GM21367 (cell line): ENCODE measurements at regions not wholly inside any gene's neighbourhood (a gene's known extent, or its start where the extent isn't known, plus 50 kb on each side); places are given as distances from the start of the nearest gene placed in this dataset.
"Not testable (repeated sequence)": the region's sequence is repeated elsewhere in the genome, so short reads cannot be mapped to it uniquely, and the experiment has no call there.

Experiments
- ATAC-seq: cut with Tn5 transposase; IDR thresholded peaks from one replicate; pipeline ENCODE4 v1.9.1; 2021; ENCODE audit not compliant: unreplicated experiment

- no peak for ATAC-seq
These were observed 216.2 kb upstream of the ST6GAL2 start for GRCh38 chr2:107102176-107102575.

GRCh38 chr2:107107351-107107750 is 221.4 kb upstream of the ST6GAL2 start:
- no peak for ATAC-seq

GRCh38 chr2:107108556-107108955 is 222.6 kb upstream of the ST6GAL2 start:
- no peak for ATAC-seq

GRCh38 chr2:107111623-107112022 is 225.7 kb upstream of the ST6GAL2 start:
- no peak for ATAC-seq

GRCh38 chr2:107112561-107112960 is 226.6 kb upstream of the ST6GAL2 start:
- no peak for ATAC-seq

- ATAC-seq = no peak
These were observed 242.4 kb upstream of the ST6GAL2 start for GRCh38 chr2:107128381-107128780.

- peak; percentile 81 for ATAC-seq
These were observed 246.1 kb upstream of the ST6GAL2 start for GRCh38 chr2:107132070-107132469.

GRCh38 chr2:107132746-107133145 is 246.8 kb upstream of the ST6GAL2 start:
- ATAC-seq = no peak

- ATAC-seq = no peak
These were observed 247.4 kb upstream of the ST6GAL2 start for GRCh38 chr2:107133412-107133811.

- no peak for ATAC-seq
These were observed 250.8 kb upstream of the ST6GAL2 start for GRCh38 chr2:107136733-107137132.

GRCh38 chr2:107137706-107138105 is 251.7 kb upstream of the ST6GAL2 start:
- no peak for ATAC-seq

- ATAC-seq = no peak
These were observed 260.2 kb upstream of the ST6GAL2 start for GRCh38 chr2:107146181-107146580.

GRCh38 chr2:107146645-107147044 is 260.7 kb upstream of the ST6GAL2 start:
- not testable (repeated sequence) for ATAC-seq

- ATAC-seq = no peak
These were observed 262.1 kb upstream of the ST6GAL2 start for GRCh38 chr2:107148055-107148454.

- no peak for ATAC-seq
These were observed 262.5 kb upstream of the ST6GAL2 start for GRCh38 chr2:107148496-107148895.

- no peak for ATAC-seq
These were observed 274.8 kb upstream of the ST6GAL2 start for GRCh38 chr2:107160640-107161239.

- ATAC-seq = no peak
These were observed 282.2 kb upstream of the ST6GAL2 start for GRCh38 chr2:107168141-107168540.

GRCh38 chr2:107174171-107174570 is 288.2 kb upstream of the ST6GAL2 start:
- ATAC-seq = no peak

- no peak for ATAC-seq
These were observed 297.0 kb upstream of the ST6GAL2 start for GRCh38 chr2:107182981-107183380.

- ATAC-seq = no peak
These were observed 301.9 kb upstream of the ST6GAL2 start for GRCh38 chr2:107187870-107188269.

GRCh38 chr2:107195631-107196030 is 309.7 kb upstream of the ST6GAL2 start:
- no peak for ATAC-seq

- no peak for ATAC-seq
These were observed 311.8 kb upstream of the ST6GAL2 start for GRCh38 chr2:107197594-107198294.
